NCI-H1930 (cell line): ENCODE measurements at regions not wholly inside any gene's neighbourhood (a gene's known extent, or its start where the extent isn't known, plus 50 kb on each side); places are given as distances from the start of the nearest gene placed in this dataset.
"Not testable (repeated sequence)": the region's sequence is repeated elsewhere in the genome, so short reads cannot be mapped to it uniquely, and the experiment has no call there.

Source experiments
- DNase-seq, 2 experiments: peaks; one replicate each; lab custom pipeline; 2025; lab: John Stamatoyannopoulos, UW

DNA sequence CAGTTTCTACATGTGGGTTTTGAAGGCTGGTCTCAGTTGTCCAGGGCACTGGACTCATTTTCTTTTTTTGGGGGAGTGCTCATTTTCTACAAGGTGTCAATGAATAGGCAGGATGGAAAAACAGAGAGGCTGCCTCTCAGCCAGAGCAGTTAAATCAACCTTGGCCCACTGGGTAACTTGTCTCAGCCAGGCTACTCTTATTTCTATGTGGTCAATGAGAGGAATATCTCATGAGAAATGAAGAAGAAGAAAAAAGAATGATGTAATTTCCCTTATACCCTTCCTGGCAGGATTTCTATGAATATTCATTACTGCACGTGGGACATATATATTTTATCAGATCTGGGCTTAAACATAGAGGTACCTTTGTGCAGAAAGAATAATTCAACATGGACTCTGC is 155.2 kb upstream of the E2F7 start:
- no peak for DNase-seq

DNA sequence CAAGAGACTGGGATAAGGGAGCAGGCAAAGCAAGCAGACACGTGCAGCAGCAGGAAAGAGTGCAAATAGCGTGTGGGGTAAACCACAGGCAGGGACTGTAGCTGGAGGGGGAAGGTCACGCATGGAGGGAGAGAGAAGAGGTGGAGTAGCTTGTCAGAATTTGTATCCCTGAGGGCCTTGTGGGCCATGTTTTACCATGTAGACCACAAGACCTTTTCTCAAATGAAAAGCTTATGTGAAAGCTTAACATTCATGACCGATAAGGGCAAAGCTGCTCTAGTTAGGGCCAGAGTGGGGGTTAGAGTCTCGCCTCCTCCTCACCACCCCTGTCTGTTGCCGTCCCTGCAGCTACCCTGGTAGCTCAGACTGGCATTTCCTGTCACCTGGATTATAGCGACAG is 152.9 kb upstream of the E2F7 start:
- no peak for DNase-seq

DNA sequence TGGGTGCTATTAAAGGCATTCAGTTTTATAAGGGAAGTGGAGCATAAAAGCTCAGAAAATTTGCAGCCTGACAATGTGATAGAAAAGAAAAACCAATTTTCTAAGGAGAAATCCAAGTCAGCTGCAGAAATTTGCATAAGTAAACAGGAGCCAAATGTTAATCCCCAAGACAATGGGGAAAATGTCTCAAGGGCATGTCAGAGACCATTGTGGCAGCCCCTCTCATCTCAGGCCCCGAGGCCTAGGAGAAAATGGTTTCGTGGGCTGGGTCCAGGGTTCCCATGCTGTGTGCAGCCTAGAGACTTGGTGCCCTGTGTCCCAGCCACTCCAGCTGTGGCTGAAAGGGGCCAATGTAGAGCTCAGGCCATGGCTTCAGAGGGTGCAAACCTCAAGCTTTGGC is 150.8 kb upstream of the E2F7 start:
- not testable (repeated sequence) for DNase-seq

DNA sequence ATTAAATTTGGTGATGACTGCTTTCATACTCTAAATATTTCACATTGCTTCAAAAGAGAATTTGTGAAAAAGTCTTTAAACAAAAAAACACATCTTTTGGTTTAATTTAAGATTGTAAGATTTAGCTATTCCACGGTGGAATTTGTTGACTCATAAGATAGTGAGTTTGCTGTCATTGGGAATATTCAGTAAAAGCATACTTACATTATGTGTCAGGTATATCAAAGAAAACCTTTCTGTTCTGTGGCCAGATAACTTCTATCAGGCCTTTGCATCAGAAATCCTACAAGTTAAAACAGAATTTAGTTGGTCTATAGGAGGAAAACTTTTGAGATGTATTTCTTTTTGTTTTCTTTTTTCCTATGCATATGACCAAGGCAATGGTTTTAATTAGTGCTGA is 148.8 kb upstream of the E2F7 start:
- no peak for DNase-seq

DNA sequence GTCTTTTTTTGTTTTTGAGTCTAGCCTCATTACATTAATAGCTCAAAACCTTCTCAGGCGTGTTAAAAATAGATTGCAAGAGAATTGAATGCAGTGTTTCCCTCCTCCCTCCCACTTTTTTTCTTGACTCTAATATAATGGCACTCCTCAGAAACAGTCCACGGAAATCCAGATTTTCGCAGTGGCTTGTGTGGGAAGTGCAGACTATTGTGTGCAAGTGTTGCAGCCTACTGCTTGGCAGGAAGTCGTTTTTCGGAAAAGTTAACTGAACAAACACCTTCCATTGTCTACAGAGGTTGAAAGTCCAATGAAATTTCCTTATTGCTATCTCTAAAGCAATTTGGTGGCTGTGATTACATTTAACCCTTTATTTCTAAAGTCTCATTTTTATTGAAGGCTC is 147.9 kb upstream of the E2F7 start:
- DNase-seq = no peak

DNA sequence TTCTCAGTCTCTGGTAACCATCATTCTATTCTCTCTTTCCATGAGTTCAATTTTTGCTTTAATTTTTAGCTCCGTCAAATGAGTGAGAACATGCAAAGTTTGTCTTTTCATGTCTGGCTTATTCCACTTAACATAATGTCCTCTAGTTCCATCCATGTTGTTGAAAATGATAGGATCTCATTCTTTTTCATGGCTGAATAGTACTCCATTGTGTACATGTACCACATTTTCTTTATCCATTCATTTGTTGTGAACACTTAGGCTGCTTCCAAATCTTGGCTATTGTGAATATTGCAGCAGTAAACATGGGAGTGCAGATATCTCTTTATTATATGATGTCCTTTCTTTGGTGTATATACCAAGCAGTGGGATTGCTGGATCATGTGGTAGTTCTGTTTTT is 145.4 kb upstream of the E2F7 start:
- no peak for DNase-seq

DNA sequence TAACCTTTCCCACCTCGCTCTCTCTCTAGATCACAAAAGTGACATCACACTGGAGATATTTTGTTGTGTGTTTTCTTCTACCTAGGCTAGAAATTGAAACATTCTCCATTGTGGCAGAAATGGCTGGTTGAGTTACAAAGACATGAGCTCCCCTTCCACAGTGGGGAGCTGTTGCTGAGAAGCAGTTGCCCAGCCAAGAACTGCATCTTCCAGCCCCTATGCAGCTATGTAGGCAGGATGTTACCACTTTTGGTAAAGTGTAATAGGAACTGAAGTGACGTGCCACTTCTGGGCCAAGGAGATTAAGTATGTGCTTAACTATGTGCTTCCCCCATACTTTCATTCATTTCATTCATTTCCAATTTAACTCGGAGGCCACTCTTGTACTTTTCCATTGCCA is 138.7 kb upstream of the E2F7 start:
- peak in 1 of 2 experiments; percentile 3 for DNase-seq

DNA sequence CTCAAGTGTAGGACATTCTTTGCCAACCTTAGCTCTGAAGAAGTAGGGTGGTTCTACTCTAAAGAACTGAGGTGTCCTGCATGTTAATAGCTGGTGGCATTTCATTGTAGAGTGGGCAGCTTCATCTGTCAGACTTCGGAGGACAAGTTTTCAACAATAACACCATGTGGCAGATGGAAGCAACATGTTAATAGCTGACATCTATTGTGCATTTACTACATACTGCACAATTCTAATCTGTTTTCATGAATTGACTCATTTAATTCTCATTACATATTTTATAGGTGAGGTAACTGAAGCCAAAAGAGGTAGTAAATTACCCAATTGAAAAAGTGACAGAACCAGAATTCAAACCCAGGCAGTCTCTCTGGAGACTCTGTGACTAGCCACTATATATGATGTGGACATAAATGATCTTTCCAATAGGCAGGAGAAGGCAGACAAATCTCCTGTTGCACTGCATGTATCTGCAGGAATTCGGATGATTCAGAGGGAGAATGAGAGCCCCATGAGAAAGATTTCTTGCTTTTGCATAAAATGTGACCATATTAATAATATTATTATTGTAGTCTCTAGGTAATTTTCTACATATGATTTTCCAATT is 137.2 kb upstream of the E2F7 start:
- DNase-seq = no peak

DNA sequence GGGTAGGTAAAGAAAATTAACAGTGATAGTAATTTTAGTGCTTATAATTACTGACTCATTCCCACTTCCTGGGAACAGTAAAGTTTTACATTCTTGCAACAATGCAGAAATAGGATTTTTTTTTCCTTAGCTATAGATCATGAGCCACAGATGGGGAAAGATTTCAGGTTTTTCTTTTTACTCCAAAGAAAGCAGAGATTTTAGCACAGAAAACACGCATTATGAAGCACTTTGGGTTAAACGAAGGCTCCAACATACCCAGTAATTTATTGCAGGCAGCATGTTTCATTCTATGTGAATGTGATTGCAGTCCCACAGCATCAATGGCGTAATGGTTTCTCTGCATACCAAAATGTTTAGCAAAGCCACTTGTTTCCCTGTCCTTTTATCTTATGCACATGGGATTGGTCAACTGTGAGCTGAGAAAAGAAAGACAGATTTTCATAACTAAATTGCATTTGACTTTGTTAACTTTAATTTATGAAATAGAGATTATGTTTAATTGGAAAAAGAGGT is 124.6 kb upstream of the E2F7 start:
- no peak for DNase-seq

DNA sequence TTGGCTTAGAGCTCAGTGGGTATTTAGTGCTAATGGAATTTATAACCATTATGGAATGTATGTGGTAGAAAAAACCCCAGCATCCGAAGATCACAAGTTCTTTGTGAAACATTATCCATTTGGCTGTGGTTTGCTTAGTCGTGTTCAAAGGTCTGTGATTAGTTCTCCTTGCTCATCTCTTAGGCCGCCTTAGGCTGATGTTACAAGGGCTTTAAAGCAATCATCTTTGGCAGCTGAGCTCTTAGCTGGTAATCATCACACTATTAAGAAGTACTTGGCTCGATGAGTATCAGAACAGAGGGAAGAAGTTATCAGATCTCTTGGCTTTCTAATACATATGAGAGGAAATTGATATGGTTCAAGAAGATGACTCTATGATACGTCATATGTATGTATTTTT is 124.1 kb upstream of the E2F7 start:
- DNase-seq = no peak

DNA sequence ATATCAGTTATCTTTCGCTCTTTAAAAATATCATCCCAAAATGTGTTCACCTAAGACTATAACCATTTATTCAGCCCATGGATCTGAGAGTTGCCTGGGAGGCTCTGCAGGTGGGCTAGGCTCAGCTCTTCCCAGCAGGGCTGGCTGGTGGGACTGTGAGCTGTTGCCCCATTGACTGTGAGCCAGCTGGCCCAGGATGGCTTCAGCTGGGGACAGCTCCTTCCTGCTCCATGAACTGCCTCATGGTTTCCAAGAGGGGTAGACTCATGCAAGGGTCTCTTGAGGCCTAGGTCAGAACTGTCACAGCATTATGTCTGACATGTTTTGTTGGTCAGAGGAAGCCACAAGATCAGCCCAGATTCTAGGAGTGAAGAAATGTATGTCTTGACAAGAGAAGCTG is 114.1 kb upstream of the E2F7 start:
- DNase-seq = no peak

DNA sequence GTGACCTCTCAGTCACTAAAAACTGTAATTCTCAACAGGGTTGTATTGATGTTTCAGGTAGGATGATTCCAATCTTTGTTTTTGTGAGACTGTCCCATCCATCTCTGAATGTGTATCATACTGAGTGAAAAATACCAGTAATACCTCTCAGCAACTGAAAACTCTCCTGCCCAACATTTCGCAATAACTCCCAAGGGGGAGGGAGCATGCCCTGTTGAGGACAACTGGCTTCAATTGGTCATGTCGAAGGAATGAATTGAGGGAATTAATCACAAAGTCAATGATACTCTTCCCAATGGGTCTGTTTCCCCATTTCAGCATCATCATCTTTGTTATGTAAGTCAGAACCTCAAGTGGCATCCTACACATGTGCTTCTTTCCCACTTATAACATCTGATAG is 102.4 kb upstream of the E2F7 start:
- no peak for DNase-seq

DNA sequence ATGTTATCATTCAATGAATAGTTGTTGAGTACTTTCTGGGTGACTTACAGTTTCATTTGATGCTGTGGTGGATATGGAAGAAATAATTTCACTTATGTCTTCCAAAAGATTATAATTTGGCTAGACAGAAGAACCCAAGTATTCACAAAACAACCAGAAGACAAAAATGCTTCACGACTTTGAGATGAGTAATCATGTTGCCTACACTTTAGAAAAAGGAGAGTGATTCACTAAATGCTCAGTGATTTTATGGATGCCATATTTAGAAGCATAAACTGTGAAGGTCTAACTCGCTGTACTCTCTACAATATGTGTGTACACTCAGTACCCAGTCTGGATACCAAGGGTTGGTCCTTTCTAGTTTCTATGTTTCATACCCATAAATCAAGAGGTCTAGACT is 101.3 kb upstream of the E2F7 start:
- no peak for DNase-seq

DNA sequence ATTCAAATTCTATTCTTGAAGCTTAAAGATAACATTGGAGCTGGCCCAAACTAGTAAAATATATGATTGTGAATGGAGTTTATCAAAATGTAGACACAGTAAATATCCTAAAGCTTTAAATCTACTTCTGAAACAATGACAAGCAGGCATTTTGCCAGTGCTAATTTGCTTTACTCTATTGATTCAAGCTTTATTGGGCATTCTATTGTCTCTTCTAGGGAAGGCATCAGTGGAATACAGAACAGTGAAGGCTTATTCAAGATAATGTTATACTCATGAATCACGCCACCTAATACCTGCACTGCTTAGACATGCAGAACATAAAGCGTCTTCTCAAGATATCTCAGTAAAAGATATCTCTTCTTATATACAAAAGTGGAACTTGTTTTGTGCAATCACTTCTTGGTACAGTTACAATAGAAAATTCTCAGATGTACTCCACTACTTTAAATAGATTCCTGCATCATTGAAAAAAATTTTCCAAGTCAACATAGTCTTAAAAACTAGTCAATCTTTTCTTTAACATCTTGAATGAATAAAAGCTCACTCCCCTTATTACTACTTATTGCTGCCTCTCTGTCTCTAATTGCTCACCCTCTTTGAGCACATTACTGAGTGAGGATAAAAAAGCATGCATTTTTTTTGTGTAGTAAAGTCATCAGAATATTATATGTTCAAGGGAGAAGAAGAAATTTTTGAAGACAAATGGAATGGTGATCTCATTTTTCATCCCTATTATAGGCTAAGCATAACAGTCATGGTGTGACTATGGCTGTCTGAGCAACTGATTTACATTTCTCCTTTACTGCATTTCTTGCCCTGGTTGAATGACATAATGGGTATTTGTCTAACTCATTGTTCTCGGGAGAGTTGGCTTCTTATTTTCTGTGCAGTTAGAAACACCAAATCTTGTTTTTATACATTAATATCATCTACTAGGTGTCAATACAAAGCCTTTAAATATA is 98.0 kb upstream of the E2F7 start:
- DNase-seq = peak in 1 of 2 experiments; percentile 49

DNA sequence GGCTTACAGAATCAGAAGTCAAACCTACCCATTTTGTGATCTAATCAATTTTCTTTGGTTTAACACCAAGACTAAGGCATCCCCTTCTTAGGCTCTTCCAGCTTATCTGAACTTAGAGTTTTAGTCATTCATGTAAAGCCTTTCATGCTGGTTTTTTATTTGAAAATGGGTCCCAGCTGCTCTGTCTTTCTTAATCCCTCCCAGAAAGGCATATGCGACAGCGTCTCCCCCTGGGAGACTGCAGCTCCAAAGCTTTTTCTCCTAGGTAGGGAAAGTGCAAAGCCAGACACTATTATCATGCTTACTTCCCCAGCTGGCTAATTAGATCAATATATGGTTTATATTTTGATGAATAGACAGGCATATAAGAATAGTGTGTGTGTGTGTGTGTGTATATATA is 96.6 kb upstream of the E2F7 start:
- no peak for DNase-seq

DNA sequence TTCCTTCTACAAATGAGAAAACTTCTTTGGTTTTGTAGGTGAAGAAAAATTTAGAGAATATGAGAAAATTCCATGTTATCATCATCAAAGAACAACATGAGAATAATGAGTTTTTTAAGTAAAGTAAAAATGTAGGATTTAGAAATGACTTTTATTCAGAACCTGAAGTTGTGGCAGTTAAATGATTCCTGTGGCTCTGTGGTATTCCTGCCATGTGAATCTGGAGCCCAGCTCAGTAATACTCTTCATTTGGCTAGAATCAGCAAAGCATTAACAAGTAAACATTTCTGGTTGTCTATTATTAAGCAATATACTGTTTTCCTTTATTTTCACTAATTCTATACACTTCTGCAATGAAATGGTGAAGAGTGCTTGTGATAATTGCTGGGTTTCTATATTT is 95.6 kb upstream of the E2F7 start:
- DNase-seq = no peak

DNA sequence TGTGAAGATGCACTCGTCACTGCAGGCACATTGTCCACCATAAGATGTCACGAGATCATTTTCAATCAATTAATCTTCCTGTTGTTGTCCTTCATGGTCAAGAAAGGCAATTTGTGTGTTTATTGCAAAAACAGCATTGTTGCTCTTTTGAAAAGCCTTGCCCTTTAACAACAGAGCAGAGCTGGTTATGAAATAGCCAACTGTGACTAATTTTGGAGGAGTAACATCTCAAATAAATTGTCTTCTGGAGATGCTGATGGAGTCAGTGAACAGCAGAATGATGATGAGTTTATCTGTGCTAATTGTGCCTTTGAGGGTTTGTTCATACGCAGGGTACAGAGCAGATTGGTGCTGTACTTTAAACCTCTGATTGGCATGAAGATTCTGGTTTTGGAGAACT is 88.3 kb upstream of the E2F7 start:
- no peak for DNase-seq

DNA sequence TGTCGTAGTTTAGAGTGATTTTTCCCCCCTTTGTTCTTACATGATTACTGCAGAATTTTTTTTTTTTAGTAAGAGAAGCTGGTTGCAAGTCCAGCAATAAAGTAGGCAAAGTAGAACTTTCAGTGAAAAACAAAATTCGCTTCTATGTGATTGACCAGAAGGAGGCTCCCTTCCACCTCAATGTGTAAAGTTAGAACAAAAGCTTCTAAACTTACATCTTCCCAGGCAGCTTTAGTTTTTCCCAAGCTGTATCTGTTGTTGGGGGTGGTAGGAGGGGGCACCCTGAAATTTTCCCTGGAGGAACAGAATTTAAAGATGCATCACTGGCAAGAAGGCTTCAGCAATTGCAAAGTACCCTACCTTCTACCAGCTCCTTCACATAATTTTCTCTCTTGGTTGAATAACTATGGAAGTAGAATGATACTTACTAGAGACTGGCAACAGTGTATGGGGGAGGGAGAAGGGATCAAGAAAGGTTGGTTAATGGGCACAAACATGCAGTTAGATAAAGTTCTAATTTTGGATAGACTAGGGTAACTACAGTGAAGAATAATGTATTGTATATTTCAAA is 87.3 kb upstream of the E2F7 start:
- DNase-seq = no peak

DNA sequence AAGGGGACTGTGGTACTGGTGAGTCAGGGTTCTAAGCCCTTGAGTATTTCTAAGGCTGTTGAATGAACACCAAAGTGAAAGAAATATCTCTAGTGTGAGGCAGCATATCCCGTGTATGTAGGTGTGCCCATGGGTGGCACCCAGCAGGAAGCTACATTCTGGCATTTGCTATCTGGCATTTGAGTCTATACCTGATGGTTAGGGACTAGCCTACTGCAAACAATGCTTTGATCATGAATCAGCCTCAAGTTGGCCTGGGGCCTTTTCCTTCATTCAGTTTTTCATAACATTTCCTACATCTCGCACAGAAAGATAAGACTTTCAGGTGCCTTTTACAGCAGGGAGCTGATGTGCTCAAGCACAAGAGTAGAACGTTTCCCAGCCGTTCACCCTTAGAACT is 85.7 kb upstream of the E2F7 start:
- DNase-seq = no peak

DNA sequence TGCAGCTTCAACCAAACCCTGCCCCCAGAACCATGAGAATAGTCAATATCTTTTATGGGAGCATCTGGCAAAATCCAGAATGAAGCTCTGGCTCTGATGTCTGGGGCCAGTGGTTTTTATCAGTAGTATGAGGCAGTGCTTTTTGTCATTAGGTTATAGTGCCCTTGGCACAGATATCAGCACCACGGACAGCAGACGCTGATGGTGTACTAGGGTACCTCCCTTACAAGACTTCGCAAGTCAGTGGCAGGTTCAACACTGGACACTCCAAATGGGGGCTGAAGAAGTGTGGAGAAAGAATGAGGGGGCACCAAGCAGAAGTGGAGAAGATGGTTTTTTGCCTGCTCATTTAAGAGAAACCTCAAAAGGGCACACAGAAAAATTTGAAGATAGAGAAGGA is 68.2 kb upstream of the E2F7 start:
- no peak for DNase-seq

DNA sequence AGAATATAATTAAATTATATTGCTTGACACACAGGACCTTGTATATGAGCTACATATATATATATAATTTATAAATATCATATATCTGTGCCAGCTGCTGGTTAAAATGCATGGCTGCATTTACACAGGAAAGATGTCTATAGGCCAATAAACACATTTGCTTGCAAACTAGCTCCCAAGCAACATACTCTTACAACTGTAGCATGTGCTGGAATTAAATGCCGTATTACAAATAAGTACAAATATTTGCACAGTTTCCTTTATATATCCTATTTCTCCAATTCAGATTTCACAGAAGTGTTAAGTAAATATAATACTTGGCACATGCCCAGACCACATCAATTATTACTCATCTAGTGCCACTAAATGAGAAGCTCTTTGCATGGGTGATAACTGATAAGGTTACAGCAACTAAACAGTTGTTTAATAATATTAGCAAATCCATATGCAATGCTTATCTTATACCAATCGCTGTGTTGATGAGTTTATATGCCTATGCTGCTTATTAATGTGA is 66.7 kb upstream of the E2F7 start:
- no peak for DNase-seq

DNA sequence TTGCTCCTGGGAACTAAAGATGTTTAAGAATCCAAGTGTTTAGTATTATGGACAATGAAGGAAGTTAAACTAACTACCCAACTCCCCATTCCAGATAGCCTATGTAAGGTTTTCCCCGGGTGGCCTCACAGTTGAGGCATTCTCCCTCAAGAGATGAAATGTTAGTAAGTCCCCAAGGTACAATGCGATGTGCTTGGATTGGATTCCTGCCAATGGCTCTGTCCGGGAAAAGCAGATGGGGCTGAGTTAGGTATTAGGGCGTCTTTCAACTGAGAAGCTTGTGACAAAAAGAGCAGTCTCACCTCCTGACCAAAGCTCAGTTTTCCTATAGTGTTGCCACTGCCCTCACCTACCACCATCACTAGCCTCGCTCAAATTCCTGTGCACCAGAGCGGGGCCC is 64.8 kb upstream of the E2F7 start:
- DNase-seq = no peak

DNA sequence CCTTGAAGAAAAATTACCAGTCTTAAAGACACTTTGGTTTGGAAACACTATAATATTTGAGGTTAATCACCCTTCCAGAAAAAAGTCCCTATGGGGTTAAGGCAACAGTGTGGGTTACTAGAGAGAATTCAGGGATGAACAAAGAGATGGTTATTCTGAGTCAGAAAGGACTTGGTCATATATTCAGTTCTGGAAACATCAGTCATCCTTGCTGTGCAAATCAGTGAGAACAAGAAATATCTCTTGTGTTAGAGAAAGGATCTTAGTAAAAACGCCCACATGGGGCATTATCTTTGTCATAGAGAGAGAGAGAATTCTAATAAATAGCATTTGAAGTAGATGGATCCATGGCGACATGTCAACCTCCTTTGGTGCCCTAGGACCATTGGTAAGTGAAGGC is 59.4 kb upstream of the E2F7 start:
- DNase-seq = no peak
